Lung (tissue), 11 donors: ENCODE measurements at regions not wholly inside any gene's neighbourhood (a gene's known extent, or its start where the extent isn't known, plus 50 kb on each side); places are given as distances from the start of the nearest gene placed in this dataset.

ENCODE experiments used
- ATAC-seq: fragments of 200-7000 bp; cut with Tn5 transposase; one replicate; pipeline ENCODE4 v1.9.1; 2020; ENCODE audit warnings: moderate number of reproducible peaks; ENCODE audit not compliant: insufficient read depth, low FRiP score
- DNase-seq, 3 donors: peaks; one replicate each; pipeline ENCODE4 v3.0.0-alpha.2; 2013 to 2017
- H3K27ac ChIP-seq, 2 donors: one replicate each; pipeline ENCODE4 v1.5.1; 2013; ENCODE audit warnings: mild to moderate bottlenecking in 2 of 2, moderate library complexity in 2 of 2, control low read depth in 1 of 2, inconsistent platforms in 1 of 2, low read depth in 1 of 2, low read length in 1 of 2
- H3K27me3 ChIP-seq, 3 donors: one replicate each; pipeline ENCODE4 v1.5.1; 2013; ENCODE audit warnings: low read length in 2 of 3; ENCODE audit not compliant: control insufficient read depth in 3 of 3, insufficient read depth in 3 of 3
- H3K36me3 ChIP-seq, 4 donors: one replicate each; pipeline ENCODE4 v1.5.1; 2013; ENCODE audit warnings: low read length in 4 of 4, mild to moderate bottlenecking in 1 of 4, moderate library complexity in 1 of 4; ENCODE audit not compliant: control insufficient read depth in 4 of 4, insufficient read depth in 4 of 4
- H3K4me1 ChIP-seq, 5 donors: one replicate each; pipeline ENCODE4 v1.5.1; 2013; ENCODE audit warnings: low read length in 5 of 5, mild to moderate bottlenecking in 2 of 5, moderate library complexity in 1 of 5; ENCODE audit not compliant: control insufficient read depth in 5 of 5, insufficient read depth in 5 of 5
- H3K4me3 ChIP-seq: one replicate; pipeline ENCODE4 v1.5.1; 2013; ENCODE audit warnings: mild to moderate bottlenecking, control low read depth, moderate library complexity
- H3K9ac ChIP-seq, 2 donors: one replicate each; pipeline ENCODE4 v1.5.1; 2013; ENCODE audit warnings: low read length in 2 of 2, control low read depth in 1 of 2; ENCODE audit not compliant: insufficient read depth in 1 of 2
- H3K9me3 ChIP-seq, 4 donors: one replicate each; pipeline ENCODE4 v1.5.1; 2013; ENCODE audit warnings: low read length in 3 of 4, mild to moderate bottlenecking in 1 of 4, moderate library complexity in 1 of 4; ENCODE audit not compliant: control insufficient read depth in 4 of 4, insufficient read depth in 3 of 4
- WGBS, 2 donors: extraction: QIAGEN DNeasy Blood & Tissue Kit; methylation state at CpG; one replicate each; pipeline ENCODE4 v1.1.7; 2013; 5-methylcytosine and 5-hydroxymethylcytosine counted together
- TF ChIP-seq, protein P1 (sequence below): IDR thresholded peaks from 2 replicates; pipeline ENCODE4 v1.5.1; 2012; ENCODE audit warnings: mild to moderate bottlenecking; ENCODE audit errors: control extremely low read depth, extremely low read depth
- donor health status: control.
- donor health status: control.
- donor health status: Bipolar disorder and iron deficiency.
- donor health status: healthy.
- donor health status: DM: yes; HTN: yes; CAD: no.

DNA sequence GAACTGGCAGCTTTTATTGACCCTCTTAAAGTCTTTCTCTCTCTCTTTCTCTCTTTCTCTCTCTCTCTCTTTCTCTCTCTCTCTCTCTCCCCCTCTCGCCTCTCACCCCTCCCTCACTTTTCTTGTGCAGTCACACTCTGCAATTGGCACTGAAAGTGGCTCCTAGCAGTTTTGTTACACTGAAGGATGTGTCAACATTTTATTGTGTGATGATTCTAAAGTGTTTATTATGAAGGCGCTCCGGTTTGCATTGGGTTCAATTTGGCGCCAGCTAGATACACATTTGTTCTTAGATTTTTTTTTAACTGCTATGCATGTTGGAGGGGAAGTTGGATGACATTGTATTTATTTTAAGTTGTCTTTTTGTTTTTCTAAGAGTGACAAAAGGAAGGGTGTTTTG lies 64.0 kb upstream of the CHRM3 start:
- Histone ChIP-seq H3K9ac (no peak overlapping the region), H3K27ac (no peak overlapping the region), H3K9me3 (no peaks in the 10 kb centered on the region), H3K4me3 (no peak overlapping the region), H3K36me3 (no peaks in the 10 kb centered on the region), H3K4me1 (no peaks in the 10 kb centered on the region), H3K27me3 (no peaks in the 10 kb centered on the region)
- TF ChIP-seq, protein P1, sequence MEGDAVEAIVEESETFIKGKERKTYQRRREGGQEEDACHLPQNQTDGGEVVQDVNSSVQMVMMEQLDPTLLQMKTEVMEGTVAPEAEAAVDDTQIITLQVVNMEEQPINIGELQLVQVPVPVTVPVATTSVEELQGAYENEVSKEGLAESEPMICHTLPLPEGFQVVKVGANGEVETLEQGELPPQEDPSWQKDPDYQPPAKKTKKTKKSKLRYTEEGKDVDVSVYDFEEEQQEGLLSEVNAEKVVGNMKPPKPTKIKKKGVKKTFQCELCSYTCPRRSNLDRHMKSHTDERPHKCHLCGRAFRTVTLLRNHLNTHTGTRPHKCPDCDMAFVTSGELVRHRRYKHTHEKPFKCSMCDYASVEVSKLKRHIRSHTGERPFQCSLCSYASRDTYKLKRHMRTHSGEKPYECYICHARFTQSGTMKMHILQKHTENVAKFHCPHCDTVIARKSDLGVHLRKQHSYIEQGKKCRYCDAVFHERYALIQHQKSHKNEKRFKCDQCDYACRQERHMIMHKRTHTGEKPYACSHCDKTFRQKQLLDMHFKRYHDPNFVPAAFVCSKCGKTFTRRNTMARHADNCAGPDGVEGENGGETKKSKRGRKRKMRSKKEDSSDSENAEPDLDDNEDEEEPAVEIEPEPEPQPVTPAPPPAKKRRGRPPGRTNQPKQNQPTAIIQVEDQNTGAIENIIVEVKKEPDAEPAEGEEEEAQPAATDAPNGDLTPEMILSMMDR = no peak
- DNase-seq (peak in 1 of 3 donors; percentile 14), ATAC-seq (no peak)
- 58 to 68% methylated on average over 4 of the region's 4 CpGs for WGBS, 2 donors

DNA sequence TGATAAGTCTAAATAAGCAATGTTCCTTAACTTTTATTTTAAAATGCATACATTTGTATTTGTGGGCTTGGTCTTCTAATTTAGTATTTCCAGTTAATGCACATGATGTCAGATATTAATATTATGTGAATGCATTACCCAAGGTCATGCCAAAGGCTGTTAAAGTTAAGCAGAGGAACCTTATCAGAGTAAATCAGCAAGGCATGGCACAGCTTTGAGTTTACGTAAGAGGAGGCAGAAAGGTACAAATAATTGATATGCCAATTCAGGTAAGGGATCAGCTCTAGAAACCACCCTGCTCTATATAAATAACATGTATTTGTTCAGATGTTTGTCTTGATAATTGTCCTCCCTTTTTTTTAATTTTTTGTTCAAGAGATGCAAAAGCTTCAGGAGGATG lies 64.5 kb upstream of the CHRM3 start:
- ATAC-seq (no peak), DNase-seq (no peak)
- no peak overlapping the region for H3K9ac ChIP-seq
- no peaks in the 10 kb centered on the region for H3K36me3 ChIP-seq
- no peaks in the 10 kb centered on the region for H3K9me3 ChIP-seq
- WGBS, 2 donors = 94% methylated on average over 1 of the region's 1 CpG
- no peak overlapping the region for H3K27ac ChIP-seq
- H3K27me3 ChIP-seq = no peaks in the 10 kb centered on the region
- TF ChIP-seq, protein P1 = no peak
- H3K4me3 ChIP-seq = no peak overlapping the region
- no peaks in the 10 kb centered on the region for H3K4me1 ChIP-seq

DNA sequence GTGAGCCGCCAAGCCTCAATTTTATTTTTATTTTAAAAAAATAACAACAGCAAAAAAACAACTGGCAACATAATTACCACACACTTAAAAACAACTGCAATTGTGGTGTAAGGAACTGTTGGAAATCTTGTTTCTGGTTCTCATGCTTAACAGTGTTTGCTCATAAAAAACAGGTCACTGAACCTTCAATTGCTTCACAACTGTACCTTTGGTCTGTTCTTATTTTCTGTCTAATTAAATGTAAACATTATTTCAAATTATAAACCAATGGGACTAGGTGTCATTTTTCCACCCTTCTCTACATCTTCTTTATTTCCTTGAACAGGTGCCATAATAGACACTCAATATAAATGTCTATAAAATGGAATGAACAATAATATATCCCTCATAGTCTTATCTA lies 68.4 kb upstream of the CHRM3 start:
- Histone ChIP-seq H3K9me3 (no peaks in the 10 kb centered on the region), H3K9ac (no peak overlapping the region), H3K36me3 (no peaks in the 10 kb centered on the region), H3K4me1 (no peaks in the 10 kb centered on the region), H3K27me3 (no peaks in the 10 kb centered on the region), H3K27ac (no peak overlapping the region), H3K4me3 (no peak overlapping the region)
- 98 to 100% methylated on average over 1 of the region's 1 CpG for WGBS, 2 donors
- no peak for ATAC-seq
- TF ChIP-seq, protein P1 = no peak
- no peak for DNase-seq

DNA sequence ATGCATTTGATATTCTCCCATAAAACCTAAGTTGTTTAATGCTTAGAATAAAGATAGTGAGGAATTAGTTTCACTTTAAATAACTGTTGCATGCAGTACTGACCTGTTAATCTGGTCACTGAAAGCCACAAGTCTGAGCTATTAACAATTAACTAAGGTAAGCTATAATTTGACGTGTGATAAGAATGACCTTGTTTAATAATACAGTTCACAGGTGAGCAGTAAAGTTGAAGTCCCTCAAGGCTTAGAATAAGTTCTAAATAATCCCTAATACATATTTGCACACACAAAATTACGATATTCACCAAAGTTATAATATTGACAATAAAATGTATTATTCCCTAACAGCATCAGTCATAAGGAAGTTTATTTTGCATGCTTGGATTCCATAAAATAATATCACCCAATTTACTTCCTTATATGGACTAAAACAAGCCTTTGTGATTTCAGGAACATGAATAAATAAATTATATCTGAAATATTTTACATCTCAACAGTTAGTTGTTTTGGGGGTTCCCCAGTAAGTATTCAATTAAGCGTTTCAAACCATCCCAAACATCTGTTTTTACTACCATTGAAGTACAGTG lies 70.6 kb upstream of the CHRM3 start:
- ATAC-seq = no peak
- Histone ChIP-seq H3K27ac (no peak overlapping the region), H3K36me3 (no peaks in the 10 kb centered on the region), H3K27me3 (no peaks in the 10 kb centered on the region), H3K9me3 (no peaks in the 10 kb centered on the region), H3K4me3 (no peak overlapping the region), H3K4me1 (no peaks in the 10 kb centered on the region), H3K9ac (no peak overlapping the region)
- TF ChIP-seq, protein P1 = no peak
- WGBS, 2 donors = 77 to 83% methylated on average over 3 of the region's 3 CpGs
- DNase-seq = no peak
